ENCODE measurements at regions not wholly inside any gene's neighbourhood (a gene's known extent, or its start where the extent isn't known, plus 50 kb on each side); places are given as distances from the start of the nearest gene placed in this dataset.

DNA sequence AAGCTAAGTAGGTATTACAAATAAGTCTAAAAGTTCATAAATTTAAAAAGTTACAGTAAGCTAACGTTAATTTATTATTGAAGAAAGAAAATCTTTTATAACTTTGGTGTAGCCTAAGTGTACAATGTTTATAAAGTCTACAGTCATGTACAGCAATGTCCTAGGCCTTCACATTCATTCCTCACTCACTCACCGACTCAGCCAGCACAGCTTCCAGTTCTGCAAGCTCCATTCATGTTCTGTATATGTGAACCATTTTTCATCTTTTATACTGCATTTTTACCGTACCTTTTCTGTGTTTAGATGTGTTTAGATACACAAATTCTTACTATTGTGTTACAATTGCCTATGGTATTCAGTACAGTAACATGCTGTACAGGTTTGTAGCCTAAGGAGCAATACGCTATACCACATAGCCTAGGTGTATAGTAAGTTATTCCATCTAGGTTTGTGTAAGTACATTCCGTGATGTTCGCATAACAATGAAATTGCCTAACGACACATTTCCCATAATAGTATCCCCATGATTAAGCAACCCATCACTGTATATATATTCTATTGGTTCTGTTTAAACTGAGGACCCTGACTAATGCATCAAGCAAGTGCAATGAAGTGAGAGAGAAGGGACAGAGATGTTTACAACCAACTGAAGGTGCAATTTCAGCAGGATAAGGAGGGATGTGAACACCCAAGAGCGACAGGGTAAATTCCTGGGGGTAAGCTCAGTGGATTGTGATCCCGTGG, 88.9 kb upstream of the TRIO start:
- H2AFZ ChIP-seq (ENCODE audit: low read depth, low read length): no peak overlapping the region
- no peak overlapping the region for H3K4me2 ChIP-seq (ENCODE audit: low read length)
- H3K4me3 ChIP-seq (ENCODE audit: low read length): no peak overlapping the region
- H3K36me3 ChIP-seq (replicated peaks; ENCODE audit: low read depth, low read length): no peaks in the 10 kb centered on the region
- H3K9me3 ChIP-seq (ENCODE audit: insufficient read depth, low read length): no peaks in the 10 kb centered on the region
- H3K9ac ChIP-seq (ENCODE audit: low read length): no peak overlapping the region
- no peaks in the 10 kb centered on the region for H4K20me1 ChIP-seq (ENCODE audit: insufficient read depth, low read length)
- no peaks in the 10 kb centered on the region for H3K79me2 ChIP-seq (ENCODE audit: low read length)
- no peak overlapping the region for H3K27ac ChIP-seq (ENCODE audit: low read length)
- H3K4me1 ChIP-seq (ENCODE audit: low read length): no peaks in the 10 kb centered on the region
- no peak for TF ChIP-seq EZH2phosphoT487 (IDR thresholded peaks at IDR 0.05; ENCODE audit: low read depth)
- TF ChIP-seq, protein P1, sequence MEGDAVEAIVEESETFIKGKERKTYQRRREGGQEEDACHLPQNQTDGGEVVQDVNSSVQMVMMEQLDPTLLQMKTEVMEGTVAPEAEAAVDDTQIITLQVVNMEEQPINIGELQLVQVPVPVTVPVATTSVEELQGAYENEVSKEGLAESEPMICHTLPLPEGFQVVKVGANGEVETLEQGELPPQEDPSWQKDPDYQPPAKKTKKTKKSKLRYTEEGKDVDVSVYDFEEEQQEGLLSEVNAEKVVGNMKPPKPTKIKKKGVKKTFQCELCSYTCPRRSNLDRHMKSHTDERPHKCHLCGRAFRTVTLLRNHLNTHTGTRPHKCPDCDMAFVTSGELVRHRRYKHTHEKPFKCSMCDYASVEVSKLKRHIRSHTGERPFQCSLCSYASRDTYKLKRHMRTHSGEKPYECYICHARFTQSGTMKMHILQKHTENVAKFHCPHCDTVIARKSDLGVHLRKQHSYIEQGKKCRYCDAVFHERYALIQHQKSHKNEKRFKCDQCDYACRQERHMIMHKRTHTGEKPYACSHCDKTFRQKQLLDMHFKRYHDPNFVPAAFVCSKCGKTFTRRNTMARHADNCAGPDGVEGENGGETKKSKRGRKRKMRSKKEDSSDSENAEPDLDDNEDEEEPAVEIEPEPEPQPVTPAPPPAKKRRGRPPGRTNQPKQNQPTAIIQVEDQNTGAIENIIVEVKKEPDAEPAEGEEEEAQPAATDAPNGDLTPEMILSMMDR (IDR thresholded peaks at IDR 0.05; ENCODE audit: low read depth, low read length): no peak
- no peaks in the 10 kb centered on the region for H3K27me3 ChIP-seq (ENCODE audit: low read depth, low read length)

DNA sequence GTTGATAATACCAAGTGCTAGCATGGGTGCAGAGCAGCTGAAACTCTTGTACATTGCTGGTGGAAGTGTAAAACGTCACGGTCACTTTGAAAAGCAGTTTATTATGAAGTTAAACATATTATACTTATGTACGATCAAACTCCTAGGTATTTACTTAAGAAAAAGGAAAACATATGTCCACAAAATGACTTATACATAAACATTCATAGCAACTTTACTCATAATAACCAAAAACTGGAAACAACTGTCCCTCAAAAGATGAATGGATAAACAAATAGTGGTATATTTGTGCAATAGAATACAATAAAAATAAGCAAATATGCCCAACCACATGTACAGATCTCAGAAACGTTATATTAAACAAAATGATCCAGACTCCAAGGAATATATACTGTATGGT, 92.3 kb upstream of the TRIO start:
- no peak overlapping the region for H2AFZ ChIP-seq (ENCODE audit: low read depth, low read length)
- no peak overlapping the region for H3K27ac ChIP-seq (ENCODE audit: low read length)
- no peak overlapping the region for H3K4me2 ChIP-seq (ENCODE audit: low read length)

DNA sequence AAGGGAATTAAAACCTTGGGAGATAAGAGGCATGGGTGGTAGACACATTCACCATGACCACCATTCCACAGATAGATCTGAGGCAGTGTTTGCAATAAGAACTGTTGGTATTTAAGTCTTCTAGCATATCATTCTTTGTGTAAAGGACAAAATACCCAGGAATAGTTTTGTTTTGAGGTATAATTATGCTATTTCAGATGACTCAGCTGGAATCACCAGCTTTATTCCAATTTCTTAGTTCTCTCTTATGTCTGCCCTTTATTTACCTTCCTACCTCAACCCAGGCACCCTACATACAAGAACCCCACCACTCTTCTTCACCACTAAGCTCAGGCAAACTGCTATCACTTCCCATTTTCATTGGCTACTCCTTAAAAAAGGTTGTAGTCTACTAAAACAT, 94.7 kb upstream of the TRIO start:
- Histone ChIP-seq H3K4me2 (ENCODE audit: low read length) (no peak overlapping the region), H3K27ac (ENCODE audit: low read length) (no peak overlapping the region), H3K9ac (ENCODE audit: low read length) (no peak overlapping the region), H4K20me1 (ENCODE audit: insufficient read depth, low read length) (no peaks in the 10 kb centered on the region), H3K4me1 (ENCODE audit: low read length) (no peaks in the 10 kb centered on the region), H3K27me3 (ENCODE audit: low read depth, low read length) (no peaks in the 10 kb centered on the region), H3K4me3 (ENCODE audit: low read length) (no peak overlapping the region), H3K79me2 (ENCODE audit: low read length) (no peaks in the 10 kb centered on the region), H3K9me3 (ENCODE audit: insufficient read depth, low read length) (no peaks in the 10 kb centered on the region), H2AFZ (ENCODE audit: low read depth, low read length) (no peak overlapping the region), H3K36me3 (replicated peaks; ENCODE audit: low read depth, low read length) (no peaks in the 10 kb centered on the region)
- TF ChIP-seq EZH2phosphoT487 (IDR thresholded peaks at IDR 0.05; ENCODE audit: low read depth): no peak
- TF ChIP-seq, protein P1 (IDR thresholded peaks at IDR 0.05; ENCODE audit: low read depth, low read length): no peak

More for the DNA sequence above, 92.3 kb upstream of the TRIO start:
- H3K9me3 ChIP-seq (ENCODE audit: insufficient read depth, low read length): no peaks in the 10 kb centered on the region
- H3K27me3 ChIP-seq (ENCODE audit: low read depth, low read length): no peaks in the 10 kb centered on the region
- H4K20me1 ChIP-seq (ENCODE audit: insufficient read depth, low read length): no peaks in the 10 kb centered on the region
- no peaks in the 10 kb centered on the region for H3K79me2 ChIP-seq (ENCODE audit: low read length)
- H3K4me1 ChIP-seq (ENCODE audit: low read length): no peaks in the 10 kb centered on the region
- no peaks in the 10 kb centered on the region for H3K36me3 ChIP-seq (replicated peaks; ENCODE audit: low read depth, low read length)
- no peak overlapping the region for H3K9ac ChIP-seq (ENCODE audit: low read length)
- H3K4me3 ChIP-seq (ENCODE audit: low read length): no peak overlapping the region
- no peak for TF ChIP-seq EZH2phosphoT487 (IDR thresholded peaks at IDR 0.05; ENCODE audit: low read depth)
- TF ChIP-seq, protein P1 (IDR thresholded peaks at IDR 0.05; ENCODE audit: low read depth, low read length): no peak

GRCh38 chr5:14041528-14042192, 97.2 kb upstream of the DNAH5 start:
- H3K4me3 ChIP-seq (ENCODE audit: low read length): no peak overlapping the region
- no peak overlapping the region for H3K27ac ChIP-seq (ENCODE audit: low read length)
- TF ChIP-seq EZH2phosphoT487 (IDR thresholded peaks at IDR 0.05; ENCODE audit: low read depth): no peak
- TF ChIP-seq, protein P1 (IDR thresholded peaks at IDR 0.05; ENCODE audit: low read depth, low read length): no peak

More at GRCh38 chr5:14041528-14042192, 97.2 kb upstream of the DNAH5 start:
- no peaks in the 10 kb centered on the region for H3K4me1 ChIP-seq (ENCODE audit: low read length)
- H3K9me3 ChIP-seq (ENCODE audit: insufficient read depth, low read length): no peaks in the 10 kb centered on the region
- H3K79me2 ChIP-seq (ENCODE audit: low read length): no peaks in the 10 kb centered on the region
- no peak overlapping the region for H2AFZ ChIP-seq (ENCODE audit: low read depth, low read length)
- H3K27me3 ChIP-seq (ENCODE audit: low read depth, low read length): no peaks in the 10 kb centered on the region
- no peak overlapping the region for H3K4me2 ChIP-seq (ENCODE audit: low read length)
- H3K36me3 ChIP-seq (replicated peaks; ENCODE audit: low read depth, low read length): no peaks in the 10 kb centered on the region
- H3K9ac ChIP-seq (ENCODE audit: low read length): no peak overlapping the region
- no peaks in the 10 kb centered on the region for H4K20me1 ChIP-seq (ENCODE audit: insufficient read depth, low read length)
